ENCODE measurements at regions not wholly inside any gene's neighbourhood (a gene's known extent, or its start where the extent isn't known, plus 50 kb on each side); places are given as distances from the start of the nearest gene placed in this dataset.

DNA sequence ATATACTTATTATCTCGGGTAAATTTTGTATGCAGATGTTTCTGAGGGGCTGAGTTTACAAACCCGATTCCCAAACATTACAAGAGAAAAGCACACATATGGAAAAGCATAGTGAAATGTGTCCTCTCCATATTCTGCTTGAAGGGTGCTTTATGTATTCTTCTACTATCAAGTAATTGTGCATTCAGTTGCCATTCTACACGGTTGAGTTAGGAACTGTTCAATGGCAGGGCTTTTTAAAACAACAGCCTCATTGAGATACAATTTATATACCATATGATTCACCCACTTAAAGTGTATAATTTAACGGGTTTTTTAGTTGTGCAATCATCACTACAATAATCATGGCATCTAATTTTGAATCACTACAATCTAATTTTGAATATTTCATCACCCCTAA is 138.4 kb upstream of the DLGAP1 start:
- H3K27me3 ChIP-seq: no peaks in the 10 kb centered on the region
- H3K36me3 ChIP-seq: no peaks in the 10 kb centered on the region
- DNase-seq: no peak
- no peaks in the 10 kb centered on the region for H3K9me3 ChIP-seq
- no peak overlapping the region for H3K4me3 ChIP-seq
- TF ChIP-seq POLR2AphosphoS5 (IDR thresholded peaks at IDR 0.05) (no peak), EP300 (IDR thresholded peaks at IDR 0.05) (no peak), POLR2A (IDR thresholded peaks at IDR 0.05) (no peak), CTCF (IDR thresholded peaks at IDR 0.05) (no peak)
- 72 to 86% methylated on average over 4 of the region's 4 CpGs for WGBS, 2 donors
- no peaks in the 10 kb centered on the region for H3K4me1 ChIP-seq
- intact Hi-C loops (cut with DNase I): no loop called here
- no peak overlapping the region for H3K27ac ChIP-seq

DNA sequence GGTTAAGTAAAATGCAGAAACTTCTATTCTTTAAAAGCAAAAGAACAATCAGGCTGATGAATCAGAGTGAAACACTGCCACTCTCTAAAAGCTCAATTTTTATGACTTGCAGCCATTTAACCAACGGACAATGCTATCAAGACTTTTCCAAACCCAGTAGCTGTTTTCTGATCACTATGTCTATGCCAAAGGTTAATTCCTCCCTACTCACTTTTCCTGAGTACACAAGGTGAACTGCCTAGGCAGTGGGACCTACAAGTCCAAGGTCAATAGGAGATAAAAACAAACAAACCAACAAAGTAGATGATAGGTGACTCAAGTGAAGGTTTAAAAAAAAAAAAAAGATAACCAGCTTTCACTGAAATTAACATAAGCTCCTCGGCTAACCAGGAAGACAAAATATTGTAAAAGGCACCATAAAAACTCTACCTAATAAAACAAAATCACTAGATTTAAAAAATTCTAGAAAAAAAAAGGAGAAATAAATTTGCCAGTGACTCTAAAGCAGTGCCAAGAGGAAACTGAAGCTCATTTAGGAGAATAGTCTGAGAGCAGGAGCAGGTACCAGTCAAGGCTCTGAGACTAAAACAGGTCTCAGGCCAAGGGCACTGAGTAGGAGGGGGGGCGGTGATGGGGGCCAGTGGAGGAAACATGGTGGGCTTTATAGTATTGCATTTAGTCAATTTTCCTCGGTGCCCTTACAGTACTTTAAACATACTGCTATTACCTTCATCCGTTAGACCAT is 134.1 kb upstream of the DLGAP1 start:
- TF ChIP-seq POLR2AphosphoS5 (IDR thresholded peaks at IDR 0.05) (no peak), EP300 (IDR thresholded peaks at IDR 0.05) (no peak), CTCF (IDR thresholded peaks at IDR 0.05) (no peak), POLR2A (IDR thresholded peaks at IDR 0.05) (no peak)
- no peaks in the 10 kb centered on the region for H3K36me3 ChIP-seq
- no peak for DNase-seq
- H3K27me3 ChIP-seq: no peaks in the 10 kb centered on the region
- H3K4me3 ChIP-seq: no peak overlapping the region
- H3K4me1 ChIP-seq: no peaks in the 10 kb centered on the region
- 42 to 75% methylated on average over 5 of the region's 5 CpGs for whole genome bisulfite sequencing, 2 donors
- no peaks in the 10 kb centered on the region for H3K9me3 ChIP-seq
- intact Hi-C loops (cut with DNase I): no loop called here
- H3K27ac ChIP-seq: no peak overlapping the region

DNA sequence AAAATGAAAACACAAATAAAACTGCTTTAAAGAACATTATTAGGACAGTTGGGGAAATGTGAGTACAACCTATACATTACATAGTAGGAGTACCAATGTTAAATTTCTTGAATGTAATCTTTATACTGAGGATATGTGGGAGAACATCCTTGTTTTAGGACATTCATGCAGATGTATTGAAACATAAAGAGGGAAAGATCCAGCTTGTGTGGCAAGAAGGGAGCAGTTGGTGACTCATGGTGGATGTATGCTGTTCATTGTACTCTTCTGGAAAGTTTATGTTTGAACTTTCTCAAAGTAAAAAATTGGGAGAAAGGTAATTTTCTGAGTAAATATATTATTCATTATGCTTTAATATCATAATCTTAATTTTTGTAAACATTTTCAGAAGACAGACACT is 132.1 kb upstream of the DLGAP1 start:
- H3K27me3 ChIP-seq: no peaks in the 10 kb centered on the region
- DNase-seq: no peak
- no peak overlapping the region for H3K27ac ChIP-seq
- no peaks in the 10 kb centered on the region for H3K36me3 ChIP-seq
- no peak for TF ChIP-seq CTCF (IDR thresholded peaks at IDR 0.05)
- TF ChIP-seq POLR2A (IDR thresholded peaks at IDR 0.05): no peak
- TF ChIP-seq EP300 (IDR thresholded peaks at IDR 0.05): no peak
- TF ChIP-seq POLR2AphosphoS5 (IDR thresholded peaks at IDR 0.05): no peak
- no peaks in the 10 kb centered on the region for H3K4me1 ChIP-seq
- H3K9me3 ChIP-seq: no peaks in the 10 kb centered on the region
- H3K4me3 ChIP-seq: no peak overlapping the region
- intact Hi-C loops (cut with DNase I): no loop called here

DNA sequence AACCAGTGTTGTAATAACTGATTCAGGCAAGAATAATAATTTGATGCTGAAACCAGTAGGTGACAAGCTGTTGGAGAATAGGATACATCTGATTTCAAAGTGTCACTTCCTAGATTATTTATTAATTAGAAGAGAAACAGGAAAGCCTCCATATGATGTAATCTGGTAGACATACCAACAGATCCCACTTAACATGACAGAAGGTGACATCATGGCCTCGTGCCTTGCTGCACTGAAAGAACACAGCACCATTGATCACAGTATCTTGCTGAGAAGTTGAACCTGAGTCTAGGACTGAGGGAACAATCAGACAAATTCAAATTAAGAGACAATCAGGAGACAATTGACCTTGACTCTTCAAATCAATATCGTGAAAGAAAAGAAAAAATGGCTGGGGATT is 131.6 kb upstream of the DLGAP1 start:
- intact Hi-C loops (cut with DNase I): no loop called here
- TF ChIP-seq POLR2A (IDR thresholded peaks at IDR 0.05) (no peak), EP300 (IDR thresholded peaks at IDR 0.05) (no peak), POLR2AphosphoS5 (IDR thresholded peaks at IDR 0.05) (no peak), CTCF (IDR thresholded peaks at IDR 0.05) (no peak)

More for the DNA sequence above, 131.6 kb upstream of the DLGAP1 start:
- Histone ChIP-seq H3K36me3 (no peaks in the 10 kb centered on the region), H3K9me3 (no peaks in the 10 kb centered on the region), H3K27me3 (no peaks in the 10 kb centered on the region), H3K27ac (no peak overlapping the region), H3K4me1 (no peaks in the 10 kb centered on the region), H3K4me3 (no peak overlapping the region)
- whole genome bisulfite sequencing, 2 donors: 60 to 72% methylated on average over 2 of the region's 2 CpGs
- DNase-seq: no peak
